Fibroblast of the aortic adventitia (primary cell): ENCODE measurements at regions not wholly inside any gene's neighbourhood (a gene's known extent, or its start where the extent isn't known, plus 50 kb on each side); places are given as distances from the start of the nearest gene placed in this dataset.

Experiments
- DNase-seq: peaks from one replicate; pipeline ENCODE4 v3.0.0-alpha.2; 2010; ENCODE audit warnings: low read depth
- H3K4me3 ChIP-seq: 2 replicates; pipeline ENCODE4 v1.5.1; 2011; ENCODE audit warnings: low read depth, mild to moderate bottlenecking, control low read depth, low read length, moderate library complexity
- CTCF ChIP-seq: IDR thresholded peaks from 2 replicates; pipeline ENCODE4 v1.5.1; 2011; ENCODE audit warnings: mild to moderate bottlenecking, low read length, control low read depth, inconsistent platforms; ENCODE audit not compliant: insufficient read depth

GRCh38 chr4:36533944-36534343, 252.5 kb downstream of the DTHD1 start:
- H3K4me3 ChIP-seq = no peak overlapping the region
- DNase-seq = no peak
- no peak for TF ChIP-seq CTCF

- no peak for TF ChIP-seq CTCF
- no peak overlapping the region for H3K4me3 ChIP-seq
- DNase-seq = no peak
These were observed 266.0 kb downstream of the DTHD1 start for GRCh38 chr4:36547383-36547782.

- H3K4me3 ChIP-seq = no peak overlapping the region
- no peak for TF ChIP-seq CTCF
- no peak for DNase-seq
These were observed 267.8 kb downstream of the DTHD1 start for GRCh38 chr4:36549252-36549651.

GRCh38 chr4:36549992-36550391, 268.6 kb downstream of the DTHD1 start:
- DNase-seq = no peak
- H3K4me3 ChIP-seq = no peak overlapping the region
- no peak for TF ChIP-seq CTCF

GRCh38 chr4:36551697-36552214, 270.3 kb downstream of the DTHD1 start:
- no peak for TF ChIP-seq CTCF
- no peak overlapping the region for H3K4me3 ChIP-seq
- DNase-seq = no peak

GRCh38 chr4:36553029-36553428, 271.6 kb downstream of the DTHD1 start:
- no peak for TF ChIP-seq CTCF
- no peak overlapping the region for H3K4me3 ChIP-seq
- no peak for DNase-seq

- no peak for DNase-seq
- no peak overlapping the region for H3K4me3 ChIP-seq
- TF ChIP-seq CTCF = no peak
These were observed 272.0 kb downstream of the DTHD1 start for GRCh38 chr4:36553453-36553852.
